ENCODE measurements at regions not wholly inside any gene's neighbourhood (a gene's known extent, or its start where the extent isn't known, plus 50 kb on each side); places are given as distances from the start of the nearest gene placed in this dataset.

GRCh38 chr1:172726740-172727139 lies 67.8 kb downstream of the FASLG start:
- TF ChIP-seq CSRNP3 (CRISPR knock-in tag; IDR thresholded peaks at IDR 0.05) = no peak
- TF ChIP-seq ZNF565 (CRISPR knock-in tag; conservative IDR thresholded peaks at IDR 0.05; ENCODE audit: low read depth) = no peak
- TF ChIP-seq ZFP3 (CRISPR knock-in tag; IDR thresholded peaks at IDR 0.05) = no peak
- TF ChIP-seq BACH2 (CRISPR knock-in tag; IDR thresholded peaks at IDR 0.05; ENCODE audit: borderline replicate concordance) = no peak
- TF ChIP-seq TSHZ2 (CRISPR knock-in tag; IDR thresholded peaks at IDR 0.05) = no peak
- TF ChIP-seq ARNTL (CRISPR knock-in tag; IDR thresholded peaks at IDR 0.05; ENCODE audit: borderline replicate concordance, low read depth) = no peak
- TF ChIP-seq GLIS3 (CRISPR knock-in tag; IDR thresholded peaks at IDR 0.05) = no peak
- no peak for TF ChIP-seq ESRRG (CRISPR knock-in tag; IDR thresholded peaks at IDR 0.05)
- no peak for TF ChIP-seq PATZ1 (CRISPR knock-in tag; IDR thresholded peaks at IDR 0.05; ENCODE audit: borderline replicate concordance)
- TF ChIP-seq ISL1 (CRISPR knock-in tag; IDR thresholded peaks at IDR 0.05) = no peak
- no peak for TF ChIP-seq PPARA (CRISPR knock-in tag; IDR thresholded peaks at IDR 0.05; ENCODE audit: borderline replicate concordance)
- TF ChIP-seq TCF4 (CRISPR knock-in tag; IDR thresholded peaks at IDR 0.05; ENCODE audit: borderline replicate concordance) = no peak
- TF ChIP-seq ZNF8 (CRISPR knock-in tag; IDR thresholded peaks at IDR 0.05) = no peak
- no peak for TF ChIP-seq TOX (CRISPR knock-in tag; IDR thresholded peaks at IDR 0.05; ENCODE audit: borderline replicate concordance)
- TF ChIP-seq CSDC2 (CRISPR knock-in tag; IDR thresholded peaks at IDR 0.05) = no peak
- TF ChIP-seq SNAI2 (CRISPR knock-in tag; IDR thresholded peaks at IDR 0.05) = no peak
- no peak for TF ChIP-seq CREB5 (CRISPR knock-in tag; IDR thresholded peaks at IDR 0.05; ENCODE audit: low read depth)
- no peak for TF ChIP-seq OSR1 (CRISPR knock-in tag; IDR thresholded peaks at IDR 0.05)
- TF ChIP-seq RARB (CRISPR knock-in tag; IDR thresholded peaks at IDR 0.05) = no peak
- TF ChIP-seq ZNF70 (CRISPR knock-in tag; IDR thresholded peaks at IDR 0.05) = no peak
- no peak; the same call in 2 of the 3 replicates for ATAC-seq

- ATAC-seq = no peak
- no peak for TF ChIP-seq RARB (CRISPR knock-in tag; IDR thresholded peaks at IDR 0.05)
- TF ChIP-seq TSHZ2 (CRISPR knock-in tag; IDR thresholded peaks at IDR 0.05) = no peak
These were observed 68.5 kb downstream of the FASLG start for GRCh38 chr1:172727275-172727857.
